Trophoblast cell (in vitro differentiated cells and primary cell): ENCODE measurements at regions not wholly inside any gene's neighbourhood (a gene's known extent, or its start where the extent isn't known, plus 50 kb on each side); places are given as distances from the start of the nearest gene placed in this dataset.

ENCODE experiments used
- DNase-seq, 2 donors: peaks; one replicate each; pipeline ENCODE4 v3.0.0-alpha.2; 2016
- H2AFZ ChIP-seq: 2 replicates; pipeline ENCODE4 v1.6.1; 2013; ENCODE audit warnings: low read length, moderate library complexity, mild to moderate bottlenecking; ENCODE audit not compliant: insufficient read depth, poor library complexity
- H2AK5ac ChIP-seq: 2 replicates; pipeline ENCODE4 v1.6.1; 2013; ENCODE audit warnings: mild to moderate bottlenecking, low read length
- H2BK120ac ChIP-seq: 2 replicates; pipeline ENCODE4 v1.6.1; 2013; ENCODE audit warnings: low read length, mild to moderate bottlenecking, moderate library complexity; ENCODE audit not compliant: insufficient read depth, poor library complexity
- H2BK12ac ChIP-seq: 2 replicates; pipeline ENCODE4 v1.6.1; 2013; ENCODE audit warnings: mild to moderate bottlenecking, low read length, moderate library complexity
- H2BK5ac ChIP-seq: 2 replicates; pipeline ENCODE4 v1.6.1; 2013; ENCODE audit warnings: low read length, low read depth, moderate library complexity, mild to moderate bottlenecking; ENCODE audit not compliant: poor library complexity
- H3K14ac ChIP-seq: 2 replicates; pipeline ENCODE4 v1.6.1; 2013; ENCODE audit warnings: mild to moderate bottlenecking, low read length
- H3K18ac ChIP-seq: 2 replicates; pipeline ENCODE4 v1.6.1; 2013; ENCODE audit warnings: mild to moderate bottlenecking, low read length
- H3K23ac ChIP-seq: 2 replicates; pipeline ENCODE4 v1.6.1; 2013; ENCODE audit warnings: low read length
- H3K27ac ChIP-seq: 2 replicates; pipeline ENCODE4 v1.5.1; 2013; ENCODE audit warnings: low read depth, mild to moderate bottlenecking, inconsistent platforms, low read length, moderate library complexity
- H3K27me3 ChIP-seq: 2 replicates; pipeline ENCODE4 v1.6.1; 2013; ENCODE audit warnings: inconsistent platforms, mild to moderate bottlenecking, low read length, moderate library complexity; ENCODE audit not compliant: insufficient read depth
- H3K36me3 ChIP-seq, 2 experiments: 1 replicate in 1 of 2; 2 replicates in 1 of 2; pipeline ENCODE4 v1.6.1; 2013; ENCODE audit warnings: low read length in 2 of 2, mild to moderate bottlenecking in 2 of 2, moderate library complexity in 1 of 2; ENCODE audit not compliant: insufficient read depth in 2 of 2, control insufficient read depth in 1 of 2
- H3K4ac ChIP-seq: 2 replicates; pipeline ENCODE4 v1.6.1; 2013; ENCODE audit warnings: low read depth, mild to moderate bottlenecking, low read length, moderate library complexity
- H3K4me1 ChIP-seq, 2 experiments: 1 replicate in 1 of 2; 2 replicates in 1 of 2; pipeline ENCODE4 v1.6.1; 2013; ENCODE audit warnings: low read length in 2 of 2, mild to moderate bottlenecking in 2 of 2, moderate library complexity in 1 of 2; ENCODE audit not compliant: insufficient read depth in 2 of 2, control insufficient read depth in 1 of 2
- H3K4me2 ChIP-seq: 2 replicates; pipeline ENCODE4 v1.6.1; 2013; ENCODE audit warnings: inconsistent platforms, mild to moderate bottlenecking, low read length, moderate library complexity
- H3K4me3 ChIP-seq: 2 replicates; pipeline ENCODE4 v1.5.1; 2013; ENCODE audit warnings: mild to moderate bottlenecking, low read depth, low read length, inconsistent platforms
- H3K79me1 ChIP-seq: one replicate; pipeline ENCODE4 v1.6.1; 2013; ENCODE audit warnings: low read length
- H3K79me2 ChIP-seq: 2 replicates; pipeline ENCODE4 v1.6.1; 2013; ENCODE audit warnings: low read length, mild to moderate bottlenecking; ENCODE audit not compliant: control insufficient read depth, insufficient read depth, poor library complexity
- H3K9ac ChIP-seq: 2 replicates; pipeline ENCODE4 v1.6.1; 2013; ENCODE audit warnings: mild to moderate bottlenecking, low read length
- H3K9me3 ChIP-seq: 2 replicates; pipeline ENCODE4 v1.6.1; 2013; ENCODE audit warnings: low read depth, mild to moderate bottlenecking, control low read depth, inconsistent platforms, low read length; ENCODE audit not compliant: insufficient read depth
- H4K12ac ChIP-seq: 2 replicates; pipeline ENCODE4 v1.6.1; 2013; ENCODE audit warnings: low read depth, mild to moderate bottlenecking, low read length, moderate library complexity
- H4K8ac ChIP-seq: 2 replicates; pipeline ENCODE4 v1.6.1; 2013; ENCODE audit warnings: low read depth, mild to moderate bottlenecking, low read length, moderate library complexity
- H4K91ac ChIP-seq: one replicate; pipeline ENCODE4 v1.6.1; 2013; ENCODE audit warnings: low read depth, mild to moderate bottlenecking, low read length, moderate library complexity
- WGBS: extraction: QIAGEN DNeasy Blood & Tissue Kit; methylation state at CpG from one replicate; pipeline ENCODE4 v1.1.7; 2013; ENCODE audit warnings: missing lambda C conversion rate; ENCODE audit not compliant: insufficient read length, insufficient coverage; ENCODE audit errors: extremely low coverage; 5-methylcytosine and 5-hydroxymethylcytosine counted together

DNA sequence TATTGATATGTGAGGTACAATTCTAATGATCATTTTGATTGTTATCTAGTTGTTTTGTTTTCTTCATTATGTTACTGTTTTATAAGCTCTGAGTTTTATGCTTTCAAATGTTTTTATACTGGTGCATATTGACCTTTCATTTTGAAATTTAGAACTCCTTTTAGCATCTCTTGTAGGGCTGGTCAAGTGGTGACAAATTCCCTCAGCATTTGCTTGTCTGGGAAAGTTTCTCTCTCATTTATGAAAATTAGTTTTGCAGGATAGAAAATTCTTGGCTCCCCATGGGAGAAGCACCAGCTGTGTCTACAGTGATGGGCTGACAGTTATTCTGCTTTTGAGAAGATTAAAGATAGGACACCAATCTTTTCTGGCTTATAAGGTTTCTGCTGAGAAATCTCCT, 105.3 kb upstream of the SPRY1 start:
- no peak overlapping the region for H3K18ac ChIP-seq
- H3K4me2 ChIP-seq = no peak overlapping the region
- no peak overlapping the region for H4K91ac ChIP-seq
- no peak overlapping the region for H4K12ac ChIP-seq
- no peak overlapping the region for H2AK5ac ChIP-seq
- H3K9me3 ChIP-seq = no peaks in the 10 kb centered on the region
- DNase-seq = no peak
- H3K4me3 ChIP-seq = no peak overlapping the region
- no peak overlapping the region for H2BK12ac ChIP-seq
- no peak overlapping the region for H3K14ac ChIP-seq
- H3K27me3 ChIP-seq = no peaks in the 10 kb centered on the region
- H3K27ac ChIP-seq = no peak overlapping the region
- no peak overlapping the region for H2BK5ac ChIP-seq
- H3K4ac ChIP-seq = no peak overlapping the region
- no peaks in the 10 kb centered on the region for H3K79me2 ChIP-seq
- H2AFZ ChIP-seq = no peak overlapping the region
- H4K8ac ChIP-seq = no peak overlapping the region
- H3K4me1 ChIP-seq = no peaks in the 10 kb centered on the region
- H3K36me3 ChIP-seq = no peaks in the 10 kb centered on the region
- no peak overlapping the region for H3K23ac ChIP-seq
- no peak overlapping the region for H3K9ac ChIP-seq
- no peak overlapping the region for H2BK120ac ChIP-seq
- no peaks in the 10 kb centered on the region for H3K79me1 ChIP-seq

DNA sequence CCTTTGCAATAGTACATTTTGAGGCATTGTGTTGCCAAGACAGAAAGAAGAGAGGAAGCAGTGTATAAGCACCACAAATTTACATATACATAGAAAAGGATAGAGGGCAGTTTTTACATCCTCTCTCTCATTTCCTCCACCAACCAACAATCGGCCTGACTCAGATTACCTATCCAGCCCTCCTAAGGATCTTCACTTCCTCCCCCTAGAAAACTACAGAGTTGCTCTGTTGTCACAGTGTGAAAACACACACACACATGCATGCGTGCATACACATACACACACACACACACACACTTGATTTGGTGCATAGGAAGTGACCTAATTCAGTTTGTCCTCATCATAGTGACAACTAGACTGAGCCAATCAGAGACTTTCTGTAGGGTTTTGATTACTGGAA, 98.8 kb upstream of the SPRY1 start:
- no peak overlapping the region for H3K4me3 ChIP-seq
- no peak overlapping the region for H2AK5ac ChIP-seq
- no peak overlapping the region for H2BK5ac ChIP-seq
- H3K79me1 ChIP-seq = no peaks in the 10 kb centered on the region
- no peak overlapping the region for H3K4ac ChIP-seq
- H3K27me3 ChIP-seq = no peaks in the 10 kb centered on the region
- no peak overlapping the region for H4K91ac ChIP-seq
- no peaks in the 10 kb centered on the region for H3K36me3 ChIP-seq
- no peak overlapping the region for H4K12ac ChIP-seq
- no peak overlapping the region for H4K8ac ChIP-seq
- DNase-seq = no peak
- H3K14ac ChIP-seq = no peak overlapping the region
- no peaks in the 10 kb centered on the region for H3K79me2 ChIP-seq
- WGBS = no CpG with 5 or more reads among the region's 2 CpGs
- H3K18ac ChIP-seq = no peak overlapping the region
- no peaks in the 10 kb centered on the region for H3K4me1 ChIP-seq
- no peak overlapping the region for H3K23ac ChIP-seq
- H2BK120ac ChIP-seq = no peak overlapping the region
- H2AFZ ChIP-seq = no peak overlapping the region
- H3K4me2 ChIP-seq = no peak overlapping the region
- H2BK12ac ChIP-seq = no peak overlapping the region
- H3K27ac ChIP-seq = no peak overlapping the region
- H3K9ac ChIP-seq = no peak overlapping the region
- no peaks in the 10 kb centered on the region for H3K9me3 ChIP-seq

DNA sequence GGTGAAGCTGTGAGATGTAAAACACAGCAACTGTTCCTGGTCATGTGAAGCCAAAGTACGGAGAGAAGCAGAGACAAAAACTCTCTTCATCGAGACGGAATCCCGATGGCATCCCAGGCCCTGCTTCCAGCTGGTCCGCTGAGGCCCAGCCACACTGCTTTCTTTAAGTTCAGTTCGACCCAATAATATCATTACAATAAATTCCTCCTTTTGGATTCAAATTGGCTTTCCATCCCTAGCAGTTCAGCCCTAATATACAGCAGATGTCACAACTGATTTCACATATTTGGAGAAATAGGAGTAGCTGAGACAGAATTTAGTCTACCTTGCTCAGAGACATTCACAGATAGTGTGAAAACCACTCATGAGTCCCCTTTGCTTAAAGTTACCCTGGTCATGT, 98.3 kb upstream of the SPRY1 start:
- Histone ChIP-seq H3K18ac (no peak overlapping the region), H4K8ac (no peak overlapping the region), H2BK120ac (no peak overlapping the region), H3K79me2 (no peaks in the 10 kb centered on the region), H3K4me1 (no peaks in the 10 kb centered on the region), H2BK5ac (no peak overlapping the region), H4K12ac (no peak overlapping the region), H4K91ac (no peak overlapping the region), H3K79me1 (no peaks in the 10 kb centered on the region), H3K9me3 (no peaks in the 10 kb centered on the region), H3K36me3 (no peaks in the 10 kb centered on the region), H2AK5ac (no peak overlapping the region), H3K27me3 (no peaks in the 10 kb centered on the region), H2AFZ (no peak overlapping the region), H3K23ac (no peak overlapping the region), H3K9ac (no peak overlapping the region), H3K27ac (no peak overlapping the region), H3K4ac (no peak overlapping the region), H3K4me2 (no peak overlapping the region), H2BK12ac (no peak overlapping the region), H3K4me3 (no peak overlapping the region), H3K14ac (no peak overlapping the region)
- no CpG with 5 or more reads among the region's 6 CpGs for WGBS
- DNase-seq = no peak

DNA sequence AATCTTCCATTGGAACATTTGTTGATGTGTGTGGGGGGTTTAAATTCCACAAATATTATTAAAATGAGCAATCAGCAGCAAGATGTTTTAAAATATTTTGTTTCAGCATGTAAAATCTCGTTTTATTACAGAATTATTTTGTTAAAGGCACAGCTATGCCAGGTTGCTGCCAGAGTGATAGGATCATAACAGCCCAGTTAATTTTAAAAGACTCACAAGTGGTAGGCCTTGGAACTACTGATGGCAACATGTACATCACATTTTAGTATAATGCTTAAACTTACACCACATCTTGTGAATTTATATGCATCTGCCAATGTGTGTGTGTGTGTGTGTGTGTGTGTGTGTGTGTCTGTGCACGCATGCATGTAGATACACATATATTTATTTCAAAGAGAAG, 97.8 kb upstream of the SPRY1 start:
- H2BK120ac ChIP-seq = no peak overlapping the region
- no peak overlapping the region for H3K23ac ChIP-seq
- H3K4me1 ChIP-seq = no peaks in the 10 kb centered on the region
- no peak overlapping the region for H3K4me2 ChIP-seq
- H3K9me3 ChIP-seq = no peaks in the 10 kb centered on the region
- no peak overlapping the region for H2AFZ ChIP-seq
- DNase-seq = no peak
- no peaks in the 10 kb centered on the region for H3K79me2 ChIP-seq
- H2AK5ac ChIP-seq = no peak overlapping the region
- no peak overlapping the region for H4K8ac ChIP-seq
- H3K4me3 ChIP-seq = no peak overlapping the region
- no peak overlapping the region for H3K27ac ChIP-seq
- H3K14ac ChIP-seq = no peak overlapping the region
- no peak overlapping the region for H2BK5ac ChIP-seq
- no peaks in the 10 kb centered on the region for H3K36me3 ChIP-seq
- no peaks in the 10 kb centered on the region for H3K27me3 ChIP-seq
- H3K9ac ChIP-seq = no peak overlapping the region
- H3K18ac ChIP-seq = no peak overlapping the region
- no peak overlapping the region for H4K12ac ChIP-seq
- H4K91ac ChIP-seq = no peak overlapping the region
- H2BK12ac ChIP-seq = no peak overlapping the region
- H3K79me1 ChIP-seq = no peaks in the 10 kb centered on the region
- H3K4ac ChIP-seq = no peak overlapping the region
- WGBS = no CpG with 5 or more reads among the region's 2 CpGs

DNA sequence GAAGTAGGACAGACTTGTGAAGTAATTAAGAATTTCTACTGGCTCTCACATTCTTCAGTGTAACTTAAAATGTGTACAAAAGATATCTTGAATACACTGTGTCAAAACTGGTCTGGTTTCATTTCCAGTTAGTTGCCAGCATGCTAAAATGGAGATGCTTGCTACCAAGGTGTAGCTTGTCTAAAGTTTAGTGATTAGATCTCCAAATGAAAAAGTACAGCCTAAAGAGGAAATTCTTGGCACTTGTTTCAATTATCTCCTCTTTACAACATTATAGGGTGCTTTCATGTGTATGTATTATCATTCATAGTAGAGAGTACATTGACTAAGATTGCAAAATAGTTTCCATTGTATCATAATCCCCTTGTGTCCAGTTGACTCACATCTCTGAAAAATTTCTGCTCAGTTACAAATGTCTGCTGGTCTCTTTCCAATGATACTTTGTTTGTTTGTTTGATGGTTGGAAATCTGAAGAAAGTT, 97.3 kb upstream of the SPRY1 start:
- H3K79me1 ChIP-seq = no peaks in the 10 kb centered on the region
- no peaks in the 10 kb centered on the region for H3K9me3 ChIP-seq
- no peak overlapping the region for H3K9ac ChIP-seq
- no peaks in the 10 kb centered on the region for H3K36me3 ChIP-seq
- H3K14ac ChIP-seq = no peak overlapping the region
- H2AK5ac ChIP-seq = no peak overlapping the region
- H3K4me2 ChIP-seq = no peak overlapping the region
- H3K27me3 ChIP-seq = no peaks in the 10 kb centered on the region
- H3K79me2 ChIP-seq = no peaks in the 10 kb centered on the region
- no peak overlapping the region for H3K4ac ChIP-seq
- no peak overlapping the region for H2BK5ac ChIP-seq
- peak in 1 of 2 donors; percentile 76 for DNase-seq
- H3K18ac ChIP-seq = no peak overlapping the region
- no peak overlapping the region for H2AFZ ChIP-seq
- no peaks in the 10 kb centered on the region for H3K4me1 ChIP-seq
- no peak overlapping the region for H4K12ac ChIP-seq
- H3K23ac ChIP-seq = no peak overlapping the region
- no peak overlapping the region for H3K4me3 ChIP-seq
- H4K8ac ChIP-seq = no peak overlapping the region
- no peak overlapping the region for H2BK120ac ChIP-seq
- H2BK12ac ChIP-seq = no peak overlapping the region
- no peak overlapping the region for H4K91ac ChIP-seq
- no peak overlapping the region for H3K27ac ChIP-seq
